Breast epithelium (tissue), 4 donors: ENCODE measurements at regions not wholly inside any gene's neighbourhood (a gene's known extent, or its start where the extent isn't known, plus 50 kb on each side); places are given as distances from the start of the nearest gene placed in this dataset.

ENCODE experiments used
- DNase-seq, 2 donors: peaks; one replicate each; pipeline ENCODE4 v3.0.0-alpha.2; 2019; ENCODE audit warnings: low spot score in 2 of 2
- H3K27ac ChIP-seq, 2 donors: fragments of 200-600 bp; sonication (generic) in 1 of 2; one replicate each; pipeline ENCODE4 v1.5.1; 2016 to 2019; ENCODE audit warnings: mild to moderate bottlenecking in 1 of 2
- H3K27me3 ChIP-seq, 2 donors: fragments of 200-600 bp; sonication (generic) in 1 of 2; one replicate each; pipeline versions ENCODE4 v1.5.1 to v1.6.0; 2017 to 2019; ENCODE audit warnings: control low read depth in 1 of 2, mild to moderate bottlenecking in 1 of 2
- H3K36me3 ChIP-seq: fragments of 200-600 bp; one replicate; pipeline ENCODE4 v1.5.1; 2019
- H3K4me1 ChIP-seq, 2 donors: fragments of 200-600 bp; sonication (generic); one replicate each; pipeline ENCODE4 v1.5.1; 2016 to 2019; ENCODE audit warnings: control low read depth in 1 of 2
- H3K4me3 ChIP-seq, 3 donors: fragments of 200-600 bp; sonication (generic); 1 replicate in 2 of 3; 2 replicates in 1 of 3; pipeline ENCODE4 v1.5.1; 2016 to 2019; ENCODE audit warnings: mild to moderate bottlenecking in 3 of 3, moderate library complexity in 2 of 3
- H3K9me3 ChIP-seq, 2 donors: fragments of 200-600 bp; sonication (generic) in 1 of 2; one replicate each; pipeline ENCODE4 v1.5.1; 2016 to 2019; ENCODE audit warnings: control low read depth in 1 of 2
- CTCF ChIP-seq, 3 donors: fragments of 450-650 bp; IDR thresholded peaks; one replicate each; pipeline ENCODE4 v1.5.1; 2016 to 2017; ENCODE audit warnings: antibody characterized with exemption in 3 of 3, mild to moderate bottlenecking in 3 of 3, moderate library complexity in 3 of 3
- POLR2A ChIP-seq: fragments of 450-650 bp; IDR thresholded peaks from one replicate; pipeline ENCODE4 v1.6.1; 2016; ENCODE audit warnings: antibody characterized with exemption, mild to moderate bottlenecking, moderate library complexity
- POLR2AphosphoS5 ChIP-seq, 3 donors: sonication (generic); formaldehyde crosslinking; IDR thresholded peaks; one replicate each; pipeline ENCODE4 v1.6.1; 2017; ENCODE audit warnings: antibody characterized with exemption in 3 of 3
- intact Hi-C: fragments of 100-400 bp; cut with DNase I; formaldehyde crosslinking; loops from one replicate; pipeline ENCODE4 v1.15.1; 2023; ENCODE audit warnings: low total_unique reads

- no peak for DNase-seq
- no peaks in the 10 kb centered on the region for H3K9me3 ChIP-seq
- no peaks in the 10 kb centered on the region for H3K36me3 ChIP-seq
- peak overlapping the region; percentile 79 to 84 for H3K27ac ChIP-seq
- peak overlapping the region in 1 of 3 donors; percentile 21 for H3K4me3 ChIP-seq
- H3K4me1 ChIP-seq = peaks cover 0 to 8% of the 10 kb centered on the region in 2 donors
- H3K27me3 ChIP-seq = no peaks in the 10 kb centered on the region
- TF ChIP-seq POLR2AphosphoS5 (IDR thresholded peaks at IDR 0.05) (peak in 2 of 3 donors; percentile 2 to 31), CTCF (IDR thresholded peaks at IDR 0.05) (peak; percentile 31 to 65 (median 49)), POLR2A (no peak)
- intact Hi-C loops = no loop called here
These were observed 116.7 kb upstream of the LPP start for GRCh38 chr3:188037195-188037718.

- Histone ChIP-seq H3K36me3 (no peaks in the 10 kb centered on the region), H3K4me1 (peaks cover 0 to 8% of the 10 kb centered on the region in 2 donors), H3K27ac (peak overlapping the region; percentile 79 to 84), H3K9me3 (no peaks in the 10 kb centered on the region), H3K4me3 (no peak overlapping the region), H3K27me3 (no peaks in the 10 kb centered on the region)
- TF ChIP-seq POLR2AphosphoS5 (IDR thresholded peaks at IDR 0.05) (no peak), POLR2A (no peak), CTCF (IDR thresholded peaks at IDR 0.05) (no peak)
- DNase-seq = no peak
- intact Hi-C loops = no loop called here
These were observed 115.9 kb upstream of the LPP start for GRCh38 chr3:188037965-188038581.

DNA sequence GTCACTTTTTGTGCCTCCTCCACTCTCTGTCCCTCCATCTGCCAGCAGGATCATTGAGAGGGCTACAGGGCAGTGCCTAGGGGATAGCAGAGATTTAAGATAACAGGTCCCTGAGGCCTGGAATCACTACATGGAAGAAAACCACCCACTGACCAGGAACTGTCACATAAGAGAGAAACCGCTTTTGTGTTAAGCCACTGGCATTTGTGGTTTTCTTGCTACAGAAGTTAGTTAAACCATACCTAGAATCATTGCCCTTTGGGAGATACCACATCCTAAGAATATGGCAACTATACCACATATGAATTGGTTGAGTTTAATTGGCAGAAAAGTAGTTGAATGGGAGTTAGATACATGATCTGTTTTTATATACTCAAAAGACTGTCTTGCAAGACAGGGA, 112.8 kb upstream of the LPP start:
- Histone ChIP-seq H3K4me1 (peaks cover 0 to 8% of the 10 kb centered on the region in 2 donors), H3K4me3 (no peak overlapping the region), H3K36me3 (no peaks in the 10 kb centered on the region), H3K27me3 (no peaks in the 10 kb centered on the region), H3K9me3 (no peaks in the 10 kb centered on the region), H3K27ac (no peak overlapping the region)
- intact Hi-C loops = loop anchor here (10.0 kb wide), 1 partner anchor 924 kb away; no protein-coding TSS in a partner anchor
- DNase-seq = no peak
- TF ChIP-seq POLR2A (no peak), POLR2AphosphoS5 (IDR thresholded peaks at IDR 0.05) (no peak), CTCF (IDR thresholded peaks at IDR 0.05) (no peak)

GRCh38 chr3:188041895-188042294, 112.1 kb upstream of the LPP start:
- Histone ChIP-seq H3K27me3 (no peaks in the 10 kb centered on the region), H3K4me3 (no peak overlapping the region), H3K27ac (no peak overlapping the region), H3K9me3 (no peaks in the 10 kb centered on the region), H3K4me1 (peaks cover 0 to 8% of the 10 kb centered on the region in 2 donors), H3K36me3 (no peaks in the 10 kb centered on the region)
- TF ChIP-seq CTCF (IDR thresholded peaks at IDR 0.05) (no peak), POLR2AphosphoS5 (IDR thresholded peaks at IDR 0.05) (no peak), POLR2A (no peak)
- no peak for DNase-seq
- intact Hi-C loops = loop anchor here (10.0 kb wide), 1 partner anchor 923 kb away; no protein-coding TSS in a partner anchor

DNA sequence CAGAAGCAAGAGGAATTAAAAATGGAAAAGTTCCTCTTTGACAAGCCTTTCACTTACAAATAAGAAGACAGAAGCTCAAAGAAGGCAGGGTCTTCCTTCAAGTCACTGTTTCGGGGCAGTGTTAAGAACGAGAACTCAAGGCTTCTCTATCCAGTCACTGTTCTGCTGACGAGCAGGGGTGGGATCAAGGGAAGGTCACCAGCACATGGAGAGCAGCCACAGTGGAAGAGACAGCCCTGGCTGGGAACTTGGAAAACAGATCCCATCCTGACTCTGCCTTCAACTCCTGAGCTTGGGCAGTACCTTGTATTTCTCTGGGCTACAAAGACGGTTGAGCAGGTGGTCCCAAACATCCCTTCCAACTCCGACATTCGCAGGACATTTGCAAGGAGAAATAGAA, 111.5 kb upstream of the LPP start:
- Histone ChIP-seq H3K4me3 (no peak overlapping the region), H3K27me3 (no peaks in the 10 kb centered on the region), H3K27ac (no peak overlapping the region), H3K36me3 (no peaks in the 10 kb centered on the region), H3K4me1 (peaks cover 0 to 6% of the 10 kb centered on the region in 2 donors), H3K9me3 (no peaks in the 10 kb centered on the region)
- intact Hi-C loops = loop anchor here (10.0 kb wide), 1 partner anchor 922 kb away; no protein-coding TSS in a partner anchor
- DNase-seq = no peak
- TF ChIP-seq CTCF (IDR thresholded peaks at IDR 0.05) = no peak
- no peak for TF ChIP-seq POLR2A
